GM12874 (cell line): ENCODE measurements at regions not wholly inside any gene's neighbourhood (a gene's known extent, or its start where the extent isn't known, plus 50 kb on each side); places are given as distances from the start of the nearest gene placed in this dataset.

Experiments
- CTCF ChIP-seq: IDR thresholded peaks from 2 replicates; pipeline ENCODE4 v1.5.1; 2011; ENCODE audit warnings: low read depth, mild to moderate bottlenecking, control low read depth, low read length, moderate library complexity; ENCODE audit not compliant: insufficient read depth

- TF ChIP-seq CTCF: no peak
Observed at GRCh38 chr1:230503726-230504125, 77.6 kb upstream of the PGBD5 start.

- no peak for TF ChIP-seq CTCF
Observed at GRCh38 chr1:230502996-230503395, 76.9 kb upstream of the PGBD5 start.

GRCh38 chr1:230502306-230502705, 76.2 kb upstream of the PGBD5 start:
- no peak for TF ChIP-seq CTCF

GRCh38 chr1:230501849-230502248, 75.7 kb upstream of the PGBD5 start:
- TF ChIP-seq CTCF: no peak

GRCh38 chr1:230501242-230501641, 75.1 kb upstream of the PGBD5 start:
- TF ChIP-seq CTCF: no peak

- TF ChIP-seq CTCF: no peak
Observed at GRCh38 chr1:230500063-230500462, 73.9 kb upstream of the PGBD5 start.

GRCh38 chr1:230499496-230499895, 73.4 kb upstream of the PGBD5 start:
- no peak for TF ChIP-seq CTCF

- no peak for TF ChIP-seq CTCF
Observed at GRCh38 chr1:230498704-230499103, 72.6 kb upstream of the PGBD5 start.
